OCI-LY3 (cell line): ENCODE measurements at regions not wholly inside any gene's neighbourhood (a gene's known extent, or its start where the extent isn't known, plus 50 kb on each side); places are given as distances from the start of the nearest gene placed in this dataset.

Experiments used
- H2AFZ ChIP-seq: fragments of 200-600, 300-600 bp; shearing (Covaris generic); 2 replicates; pipeline ENCODE4 v1.6.0; 2014; ENCODE audit warnings: antibody characterized with exemption, low read depth, low read length
- H3K27ac ChIP-seq: fragments of 200-600, 300-600 bp; sonication (generic); 2 replicates; pipeline ENCODE4 v1.5.1; 2014; ENCODE audit warnings: mild to moderate bottlenecking, low read length, moderate library complexity, mixed read lengths
- H3K27me3 ChIP-seq: fragments of 200-600, 300-600 bp; sonication (generic); 2 replicates; pipeline ENCODE4 v1.6.1; 2014; ENCODE audit warnings: low read depth, low read length, mixed read lengths
- H3K36me3 ChIP-seq: fragments of 200-600, 300-600 bp; sonication (generic); replicated peaks from 2 replicates; pipeline ENCODE3; 2014; ENCODE audit warnings: low read depth, low read length, mixed read lengths
- H3K4me1 ChIP-seq: fragments of 300-600, 200-600 bp; sonication (generic); 2 replicates; pipeline ENCODE4 v1.6.1; 2014; ENCODE audit warnings: low read length, mixed read lengths
- H3K4me2 ChIP-seq: fragments of 200-600, 300-600 bp; sonication (generic); 2 replicates; pipeline ENCODE4 v1.6.1; 2014; ENCODE audit warnings: low read length, mixed read lengths
- H3K4me3 ChIP-seq: fragments of 300-600, 200-600 bp; sonication (generic); 2 replicates; pipeline ENCODE4 v1.5.1; 2014; ENCODE audit warnings: antibody characterized with exemption, mild to moderate bottlenecking, low read length, moderate library complexity
- H3K79me2 ChIP-seq: fragments of 300-600, 200-600 bp; shearing (Covaris generic); 2 replicates; pipeline ENCODE4 v1.6.1; 2014; ENCODE audit warnings: mild to moderate bottlenecking, low read length, mixed read lengths
- H3K9ac ChIP-seq: fragments of 300-600, 200-600 bp; shearing (Covaris generic); 2 replicates; pipeline ENCODE4 v1.6.0; 2014; ENCODE audit warnings: mild to moderate bottlenecking, low read length, moderate library complexity
- H3K9me3 ChIP-seq: fragments of 200-600, 300-600 bp; shearing (Covaris generic); 2 replicates; pipeline ENCODE4 v1.6.1; 2014; ENCODE audit warnings: low read length, mixed read lengths; ENCODE audit not compliant: insufficient read depth
- H4K20me1 ChIP-seq: fragments of 200-600, 300-600 bp; sonication (generic); 2 replicates; pipeline ENCODE4 v1.6.1; 2016; ENCODE audit warnings: low read length, mixed read lengths; ENCODE audit not compliant: insufficient read depth
- EZH2phosphoT487 ChIP-seq: fragments of 200-600 bp; shearing (Covaris generic); IDR thresholded peaks from 2 replicates; pipeline ENCODE4 v1.6.1; 2018; ENCODE audit warnings: antibody characterized with exemption, mixed run types, low read depth
- TF ChIP-seq, protein P1 (sequence below): fragments of 200-600, 300-600 bp; sonication (generic); IDR thresholded peaks from 2 replicates; pipeline ENCODE4 v1.5.1; 2014; ENCODE audit warnings: antibody characterized with exemption, low read length, low read depth

DNA sequence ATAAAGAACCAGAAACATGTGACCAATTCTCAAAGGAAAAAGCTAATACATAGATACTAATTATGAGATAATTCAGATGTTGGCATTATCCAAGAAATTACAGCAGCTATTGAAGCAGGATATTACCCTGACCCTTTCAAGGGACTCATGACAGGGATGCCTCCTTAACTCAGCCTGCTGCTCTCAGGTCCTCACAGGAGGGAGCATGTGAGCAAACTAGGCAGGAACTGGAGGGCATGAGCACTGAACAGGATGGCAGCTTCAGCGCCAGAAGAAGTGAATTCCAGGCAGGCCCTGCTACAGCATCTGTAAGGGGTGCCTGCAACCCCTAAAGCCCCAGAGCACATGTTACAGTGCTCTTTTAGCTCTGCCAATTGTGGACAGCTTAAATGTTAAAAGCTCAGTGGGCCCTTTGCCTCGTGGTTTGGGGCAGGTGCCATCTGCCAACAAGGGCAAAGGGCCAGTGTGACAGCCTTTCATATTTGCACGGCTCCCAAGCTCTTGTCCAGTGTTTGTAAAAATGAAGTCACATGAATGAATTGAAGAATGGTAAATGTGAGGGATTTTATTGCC is 464.7 kb upstream of the COX7C start:
- Histone ChIP-seq H3K4me1 (peaks cover 19% of the 10 kb centered on the region), H3K9me3 (no peaks in the 10 kb centered on the region), H3K27me3 (no peaks in the 10 kb centered on the region), H3K36me3 (no peaks in the 10 kb centered on the region), H3K27ac (no peak overlapping the region), H4K20me1 (no peaks in the 10 kb centered on the region), H3K4me3 (no peak overlapping the region), H3K4me2 (no peak overlapping the region), H2AFZ (no peak overlapping the region), H3K79me2 (no peaks in the 10 kb centered on the region), H3K9ac (no peak overlapping the region)
- no peak for TF ChIP-seq EZH2phosphoT487
- TF ChIP-seq, protein P1, sequence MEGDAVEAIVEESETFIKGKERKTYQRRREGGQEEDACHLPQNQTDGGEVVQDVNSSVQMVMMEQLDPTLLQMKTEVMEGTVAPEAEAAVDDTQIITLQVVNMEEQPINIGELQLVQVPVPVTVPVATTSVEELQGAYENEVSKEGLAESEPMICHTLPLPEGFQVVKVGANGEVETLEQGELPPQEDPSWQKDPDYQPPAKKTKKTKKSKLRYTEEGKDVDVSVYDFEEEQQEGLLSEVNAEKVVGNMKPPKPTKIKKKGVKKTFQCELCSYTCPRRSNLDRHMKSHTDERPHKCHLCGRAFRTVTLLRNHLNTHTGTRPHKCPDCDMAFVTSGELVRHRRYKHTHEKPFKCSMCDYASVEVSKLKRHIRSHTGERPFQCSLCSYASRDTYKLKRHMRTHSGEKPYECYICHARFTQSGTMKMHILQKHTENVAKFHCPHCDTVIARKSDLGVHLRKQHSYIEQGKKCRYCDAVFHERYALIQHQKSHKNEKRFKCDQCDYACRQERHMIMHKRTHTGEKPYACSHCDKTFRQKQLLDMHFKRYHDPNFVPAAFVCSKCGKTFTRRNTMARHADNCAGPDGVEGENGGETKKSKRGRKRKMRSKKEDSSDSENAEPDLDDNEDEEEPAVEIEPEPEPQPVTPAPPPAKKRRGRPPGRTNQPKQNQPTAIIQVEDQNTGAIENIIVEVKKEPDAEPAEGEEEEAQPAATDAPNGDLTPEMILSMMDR, result no peak

- H3K27ac ChIP-seq, result no peak overlapping the region
- no peak for TF ChIP-seq EZH2phosphoT487
- TF ChIP-seq, protein P1, result no peak
Measured at GRCh38 chr5:86155796-86156195, 461.9 kb upstream of the COX7C start.

GRCh38 chr5:86170194-86170593 is 447.5 kb upstream of the COX7C start:
- Histone ChIP-seq H4K20me1 (no peaks in the 10 kb centered on the region), H3K4me3 (no peak overlapping the region), H3K4me1 (0 out of 2 replicates have a peak, but pooled peaks cover 2% of the 10 kb centered on the region), H3K9ac (no peak overlapping the region), H2AFZ (no peak overlapping the region), H3K27me3 (no peaks in the 10 kb centered on the region), H3K27ac (no peak overlapping the region), H3K4me2 (no peak overlapping the region), H3K9me3 (no peaks in the 10 kb centered on the region), H3K36me3 (no peaks in the 10 kb centered on the region), H3K79me2 (no peaks in the 10 kb centered on the region)
- TF ChIP-seq EZH2phosphoT487, result no peak
- TF ChIP-seq, protein P1, result no peak

More at GRCh38 chr5:86155796-86156195, 461.9 kb upstream of the COX7C start:
- H3K4me3 ChIP-seq, result no peak overlapping the region
- peaks cover 20% of the 10 kb centered on the region for H3K4me1 ChIP-seq
- no peak overlapping the region for H3K4me2 ChIP-seq
- no peak overlapping the region for H2AFZ ChIP-seq
- H4K20me1 ChIP-seq, result no peaks in the 10 kb centered on the region
- H3K9ac ChIP-seq, result no peak overlapping the region
- no peaks in the 10 kb centered on the region for H3K9me3 ChIP-seq
- H3K79me2 ChIP-seq, result no peaks in the 10 kb centered on the region
- no peaks in the 10 kb centered on the region for H3K27me3 ChIP-seq
- no peaks in the 10 kb centered on the region for H3K36me3 ChIP-seq

DNA sequence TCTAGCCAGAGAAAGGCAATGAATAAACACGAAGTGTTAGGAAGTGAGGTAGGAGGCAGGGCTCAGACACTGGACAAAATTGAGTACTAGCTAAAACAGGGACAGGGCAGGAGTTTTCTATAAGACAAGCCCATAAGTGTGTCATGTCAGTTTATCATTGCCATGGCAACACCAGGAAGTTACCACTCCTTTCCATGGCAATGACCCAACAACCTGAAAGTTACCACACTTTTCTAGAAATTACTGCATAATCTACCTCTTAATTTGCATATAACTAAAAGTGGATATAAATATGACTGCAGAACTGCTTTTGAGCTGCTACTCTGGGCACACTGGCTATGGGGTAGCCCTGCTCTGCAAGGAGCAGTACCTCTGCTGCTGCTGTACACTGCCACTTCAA is 442.5 kb upstream of the COX7C start:
- Histone ChIP-seq H4K20me1 (no peaks in the 10 kb centered on the region), H3K9me3 (no peaks in the 10 kb centered on the region), H3K27me3 (no peaks in the 10 kb centered on the region), H3K4me1 (peaks cover 10% of the 10 kb centered on the region; the same call in 1 of the 2 replicates), H2AFZ (no peak overlapping the region), H3K27ac (no peak overlapping the region), H3K4me2 (no peak overlapping the region), H3K4me3 (no peak overlapping the region), H3K36me3 (no peaks in the 10 kb centered on the region), H3K9ac (no peak overlapping the region), H3K79me2 (no peaks in the 10 kb centered on the region)
- TF ChIP-seq, protein P1, result no peak
- TF ChIP-seq EZH2phosphoT487, result no peak
